ENCODE measurements at regions not wholly inside any gene's neighbourhood (a gene's known extent, or its start where the extent isn't known, plus 50 kb on each side); places are given as distances from the start of the nearest gene placed in this dataset.

GRCh38 chr4:155079871-155080270 is 128.6 kb upstream of the NPY2R start:
- Histone ChIP-seq H3K4me3 (ENCODE audit: low read depth, low read length) (no peak overlapping the region; the same call in 1 of the 2 replicates), H3K4me1 (ENCODE audit: control insufficient read depth, insufficient read depth, low read length, unreplicated experiment) (peaks cover 24% of the 10 kb centered on the region), H3K36me3 (ENCODE audit: insufficient read depth, low read length) (no peaks in the 10 kb centered on the region), H3K79me2 (ENCODE audit: control insufficient read depth, insufficient read depth, low read length, unreplicated experiment) (no peaks in the 10 kb centered on the region), H3K27ac (ENCODE audit: low read depth, low read length) (peak overlapping the region; percentile 44), H2AFZ (ENCODE audit: low read length, unreplicated experiment) (peak overlapping the region; percentile 27), H3K27me3 (ENCODE audit: insufficient read depth, low read length) (no peaks in the 10 kb centered on the region)

- no peaks in the 10 kb centered on the region for H3K36me3 ChIP-seq (ENCODE audit: insufficient read depth, low read length)
- H3K79me2 ChIP-seq (ENCODE audit: control insufficient read depth, insufficient read depth, low read length, unreplicated experiment), result no peaks in the 10 kb centered on the region
- H2AFZ ChIP-seq (ENCODE audit: low read length, unreplicated experiment), result no peak overlapping the region
- no peak overlapping the region for H3K27ac ChIP-seq (ENCODE audit: low read depth, low read length)
- H3K4me1 ChIP-seq (ENCODE audit: control insufficient read depth, insufficient read depth, low read length, unreplicated experiment), result peaks cover 34% of the 10 kb centered on the region
- H3K4me3 ChIP-seq (ENCODE audit: low read depth, low read length), result no peak overlapping the region
- H3K27me3 ChIP-seq (ENCODE audit: insufficient read depth, low read length), result no peaks in the 10 kb centered on the region
Measured at GRCh38 chr4:155081222-155081621, 127.2 kb upstream of the NPY2R start.

DNA sequence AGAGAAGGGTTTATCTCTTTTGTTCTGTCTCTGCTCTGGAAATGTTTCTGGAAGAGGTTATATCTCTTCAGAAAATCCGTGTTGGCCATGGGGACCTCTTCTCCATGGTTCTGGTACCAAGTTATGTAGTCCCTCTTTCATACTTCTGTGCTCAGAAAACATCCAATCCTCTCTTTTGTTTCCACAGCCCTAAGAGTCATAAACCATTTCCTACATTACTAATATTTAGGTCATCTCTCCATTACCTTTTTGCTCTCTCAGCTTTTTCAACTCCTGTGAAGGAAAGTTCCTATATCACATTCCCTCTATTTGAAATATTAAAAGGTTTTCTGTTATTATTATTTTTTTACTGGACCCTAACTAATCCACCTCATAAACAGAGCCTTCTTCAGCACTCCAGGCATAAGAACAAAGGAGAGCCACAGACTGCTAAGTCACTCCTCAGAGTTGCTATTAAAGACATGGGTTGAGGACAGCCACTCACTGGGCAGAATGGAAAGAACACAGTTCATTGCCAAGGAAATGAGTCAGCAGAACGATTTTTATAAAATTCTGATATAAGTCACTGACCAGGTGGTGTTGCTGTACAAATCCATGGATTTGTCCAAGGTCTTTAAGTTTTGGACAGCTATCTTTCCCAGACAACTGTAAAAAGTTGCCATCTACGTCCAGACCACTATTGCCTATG is 122.4 kb upstream of the NPY2R start:
- Histone ChIP-seq H3K27ac (ENCODE audit: low read depth, low read length) (peak overlapping the region; percentile 34), H2AFZ (ENCODE audit: low read length, unreplicated experiment) (peak overlapping the region; percentile 35), H3K4me1 (ENCODE audit: control insufficient read depth, insufficient read depth, low read length, unreplicated experiment) (peaks cover 17% of the 10 kb centered on the region), H3K27me3 (ENCODE audit: insufficient read depth, low read length) (no peaks in the 10 kb centered on the region), H3K36me3 (ENCODE audit: insufficient read depth, low read length) (no peaks in the 10 kb centered on the region), H3K4me3 (ENCODE audit: low read depth, low read length) (no peak overlapping the region), H3K79me2 (ENCODE audit: control insufficient read depth, insufficient read depth, low read length, unreplicated experiment) (no peaks in the 10 kb centered on the region)

- Histone ChIP-seq H3K4me1 (ENCODE audit: control insufficient read depth, insufficient read depth, low read length, unreplicated experiment) (peaks cover 7% of the 10 kb centered on the region), H2AFZ (ENCODE audit: low read length, unreplicated experiment) (no peak overlapping the region), H3K36me3 (ENCODE audit: insufficient read depth, low read length) (no peaks in the 10 kb centered on the region), H3K27me3 (ENCODE audit: insufficient read depth, low read length) (no peaks in the 10 kb centered on the region), H3K79me2 (ENCODE audit: control insufficient read depth, insufficient read depth, low read length, unreplicated experiment) (no peaks in the 10 kb centered on the region), H3K4me3 (ENCODE audit: low read depth, low read length) (no peak overlapping the region), H3K27ac (ENCODE audit: low read depth, low read length) (no peak overlapping the region)
Measured at GRCh38 chr4:155094201-155094820, 114.1 kb upstream of the NPY2R start.

DNA sequence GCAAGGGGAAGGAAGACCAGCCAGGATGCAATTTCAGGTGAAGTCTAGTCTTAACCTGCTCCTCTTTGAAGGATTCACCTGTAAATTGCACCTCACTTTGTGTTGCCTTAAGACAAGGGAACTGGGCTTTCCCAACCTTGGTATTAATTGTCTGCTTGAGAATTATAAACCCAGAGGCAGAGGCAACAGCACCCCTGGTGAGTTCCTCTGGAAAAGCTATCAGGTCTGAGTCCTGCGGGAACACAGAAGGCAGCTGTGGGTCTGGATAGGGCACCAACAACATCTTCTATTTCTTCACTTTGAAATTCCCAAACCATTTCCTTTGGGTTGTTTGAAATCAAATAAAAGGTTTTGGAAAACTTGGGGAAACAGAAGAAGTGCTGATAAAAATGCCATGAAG is 109.2 kb upstream of the NPY2R start:
- Histone ChIP-seq H2AFZ (ENCODE audit: low read length, unreplicated experiment) (no peak overlapping the region), H3K27ac (ENCODE audit: low read depth, low read length) (no peak overlapping the region), H3K4me3 (ENCODE audit: low read depth, low read length) (no peak overlapping the region), H3K79me2 (ENCODE audit: control insufficient read depth, insufficient read depth, low read length, unreplicated experiment) (no peaks in the 10 kb centered on the region), H3K36me3 (ENCODE audit: insufficient read depth, low read length) (no peaks in the 10 kb centered on the region), H3K27me3 (ENCODE audit: insufficient read depth, low read length) (no peaks in the 10 kb centered on the region), H3K4me1 (ENCODE audit: control insufficient read depth, insufficient read depth, low read length, unreplicated experiment) (peaks cover 6% of the 10 kb centered on the region)

DNA sequence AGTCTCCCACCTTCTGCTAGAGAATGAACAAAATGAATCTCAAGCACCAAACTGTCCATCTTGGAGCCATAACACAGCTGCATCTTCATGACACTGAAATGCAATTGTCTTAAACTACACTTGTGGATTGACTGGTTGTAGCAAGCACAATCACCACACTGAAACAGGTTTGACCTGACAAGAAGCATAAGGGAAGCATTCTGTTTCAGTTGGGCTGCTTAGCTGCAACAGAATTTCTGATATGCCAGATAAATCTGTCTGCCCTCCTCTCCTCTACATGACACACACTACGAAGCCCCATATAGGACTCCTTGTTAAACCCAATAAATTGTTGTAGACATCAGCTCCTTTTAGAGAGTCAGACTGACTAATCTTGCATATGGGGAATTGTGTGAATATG is 101.8 kb upstream of the NPY2R start:
- Histone ChIP-seq H3K4me1 (ENCODE audit: control insufficient read depth, insufficient read depth, low read length, unreplicated experiment) (no peaks in the 10 kb centered on the region), H3K27me3 (ENCODE audit: insufficient read depth, low read length) (no peaks in the 10 kb centered on the region), H3K36me3 (ENCODE audit: insufficient read depth, low read length) (no peaks in the 10 kb centered on the region), H2AFZ (ENCODE audit: low read length, unreplicated experiment) (peak overlapping the region; percentile 48), H3K79me2 (ENCODE audit: control insufficient read depth, insufficient read depth, low read length, unreplicated experiment) (no peaks in the 10 kb centered on the region), H3K4me3 (ENCODE audit: low read depth, low read length) (no peak overlapping the region), H3K27ac (ENCODE audit: low read depth, low read length) (no peak overlapping the region)

DNA sequence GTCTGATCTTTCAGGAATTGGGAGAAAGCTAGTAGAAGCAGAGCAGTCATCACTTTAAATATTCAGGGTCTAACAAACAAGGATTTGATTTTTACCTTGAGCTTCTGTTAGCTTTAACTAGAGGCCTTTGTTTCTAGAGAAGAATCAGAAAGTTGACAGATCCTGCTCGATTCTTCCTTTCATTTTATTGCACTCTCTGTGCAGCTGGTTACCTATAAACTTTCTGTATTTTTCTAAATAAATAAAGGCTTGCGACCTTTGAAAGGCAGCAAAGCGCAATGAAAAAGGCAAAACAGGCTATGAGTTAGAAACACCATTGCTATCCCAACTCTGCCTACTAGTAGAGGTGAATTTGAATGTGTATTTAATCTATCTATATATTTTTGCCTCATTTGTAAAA is 101.4 kb upstream of the NPY2R start:
- no peaks in the 10 kb centered on the region for H3K27me3 ChIP-seq (ENCODE audit: insufficient read depth, low read length)
- no peak overlapping the region for H3K4me3 ChIP-seq (ENCODE audit: low read depth, low read length)
- H3K36me3 ChIP-seq (ENCODE audit: insufficient read depth, low read length), result no peaks in the 10 kb centered on the region
- no peaks in the 10 kb centered on the region for H3K79me2 ChIP-seq (ENCODE audit: control insufficient read depth, insufficient read depth, low read length, unreplicated experiment)
- H2AFZ ChIP-seq (ENCODE audit: low read length, unreplicated experiment), result peak overlapping the region; percentile 48
- H3K4me1 ChIP-seq (ENCODE audit: control insufficient read depth, insufficient read depth, low read length, unreplicated experiment), result no peaks in the 10 kb centered on the region
- no peak overlapping the region for H3K27ac ChIP-seq (ENCODE audit: low read depth, low read length)

DNA sequence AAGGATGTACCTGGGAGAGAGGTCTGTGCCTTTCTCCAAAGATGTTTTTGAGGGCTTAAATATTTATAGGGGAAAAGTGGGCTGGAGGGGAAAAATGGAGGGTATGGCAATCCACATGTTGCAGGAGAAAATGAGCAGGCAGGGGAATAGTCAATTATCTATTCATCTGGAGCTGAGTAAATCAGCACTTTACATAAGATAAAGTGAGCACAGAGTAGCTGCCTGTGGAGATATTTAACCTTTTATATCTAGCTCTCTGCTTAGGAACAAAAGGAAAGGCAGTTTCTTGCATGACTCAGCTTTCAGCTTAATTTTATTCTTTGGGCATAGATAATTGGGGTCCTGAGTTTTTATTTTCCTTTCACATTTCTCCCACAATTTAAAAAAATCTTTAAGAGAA is 93.6 kb upstream of the NPY2R start:
- Histone ChIP-seq H3K4me1 (ENCODE audit: control insufficient read depth, insufficient read depth, low read length, unreplicated experiment) (no peaks in the 10 kb centered on the region), H3K79me2 (ENCODE audit: control insufficient read depth, insufficient read depth, low read length, unreplicated experiment) (no peaks in the 10 kb centered on the region), H2AFZ (ENCODE audit: low read length, unreplicated experiment) (no peak overlapping the region), H3K27me3 (ENCODE audit: insufficient read depth, low read length) (no peaks in the 10 kb centered on the region), H3K4me3 (ENCODE audit: low read depth, low read length) (no peak overlapping the region), H3K27ac (ENCODE audit: low read depth, low read length) (no peak overlapping the region), H3K36me3 (ENCODE audit: insufficient read depth, low read length) (no peaks in the 10 kb centered on the region)

GRCh38 chr4:155119006-155119405 is 89.4 kb upstream of the NPY2R start:
- Histone ChIP-seq H3K4me3 (ENCODE audit: low read depth, low read length) (no peak overlapping the region), H3K36me3 (ENCODE audit: insufficient read depth, low read length) (no peaks in the 10 kb centered on the region), H2AFZ (ENCODE audit: low read length, unreplicated experiment) (no peak overlapping the region), H3K27me3 (ENCODE audit: insufficient read depth, low read length) (no peaks in the 10 kb centered on the region), H3K79me2 (ENCODE audit: control insufficient read depth, insufficient read depth, low read length, unreplicated experiment) (no peaks in the 10 kb centered on the region), H3K4me1 (ENCODE audit: control insufficient read depth, insufficient read depth, low read length, unreplicated experiment) (no peaks in the 10 kb centered on the region), H3K27ac (ENCODE audit: low read depth, low read length) (no peak overlapping the region)

DNA sequence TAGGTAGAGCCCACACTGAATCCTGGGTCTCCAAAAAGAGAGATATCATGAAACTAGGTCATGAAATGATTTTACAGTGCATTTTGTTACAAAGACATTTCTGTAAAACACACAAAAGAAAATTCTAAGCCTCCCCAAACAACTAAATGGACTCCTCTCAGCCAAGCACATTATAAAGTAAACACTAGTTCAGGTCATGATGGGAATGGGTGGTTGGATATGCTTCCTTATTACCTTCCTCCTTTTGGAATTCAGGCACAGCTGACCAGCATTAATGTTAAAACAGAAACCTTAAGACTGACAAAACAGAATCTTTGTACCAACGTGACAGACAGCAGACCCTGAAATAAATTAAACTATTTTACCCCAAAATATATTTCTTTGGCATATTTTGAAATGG is 87.9 kb upstream of the NPY2R start:
- no peaks in the 10 kb centered on the region for H3K79me2 ChIP-seq (ENCODE audit: control insufficient read depth, insufficient read depth, low read length, unreplicated experiment)
- no peak overlapping the region for H3K27ac ChIP-seq (ENCODE audit: low read depth, low read length)
- H3K27me3 ChIP-seq (ENCODE audit: insufficient read depth, low read length), result no peaks in the 10 kb centered on the region
- no peaks in the 10 kb centered on the region for H3K36me3 ChIP-seq (ENCODE audit: insufficient read depth, low read length)
- peak overlapping the region; percentile 8 for H2AFZ ChIP-seq (ENCODE audit: low read length, unreplicated experiment)
- no peak overlapping the region for H3K4me3 ChIP-seq (ENCODE audit: low read depth, low read length)
- no peaks in the 10 kb centered on the region for H3K4me1 ChIP-seq (ENCODE audit: control insufficient read depth, insufficient read depth, low read length, unreplicated experiment)

DNA sequence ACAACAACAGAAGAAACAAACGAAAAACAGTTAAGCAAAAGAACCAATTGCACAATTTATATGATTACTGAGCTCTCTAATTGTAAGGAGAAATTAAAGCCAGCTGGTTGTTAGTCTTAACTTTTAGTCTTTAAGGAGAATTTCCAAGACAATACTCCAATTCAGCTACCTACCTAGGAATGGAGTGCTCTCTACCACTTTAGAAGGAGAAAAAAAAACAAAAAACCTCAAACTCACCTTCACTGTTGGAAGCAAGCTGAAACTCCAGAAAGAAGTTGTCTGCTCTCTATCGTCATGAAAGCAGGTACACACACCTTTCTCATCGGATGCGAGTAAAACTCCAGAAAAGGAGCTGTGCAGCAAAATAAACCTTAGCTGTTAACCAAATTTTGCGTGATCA is 86.1 kb upstream of the NPY2R start:
- H3K27ac ChIP-seq (ENCODE audit: low read depth, low read length), result no peak overlapping the region
- no peak overlapping the region for H3K4me3 ChIP-seq (ENCODE audit: low read depth, low read length)

More for the DNA sequence above, 86.1 kb upstream of the NPY2R start:
- no peaks in the 10 kb centered on the region for H3K4me1 ChIP-seq (ENCODE audit: control insufficient read depth, insufficient read depth, low read length, unreplicated experiment)
- H2AFZ ChIP-seq (ENCODE audit: low read length, unreplicated experiment), result no peak overlapping the region
- no peaks in the 10 kb centered on the region for H3K36me3 ChIP-seq (ENCODE audit: insufficient read depth, low read length)
- no peaks in the 10 kb centered on the region for H3K79me2 ChIP-seq (ENCODE audit: control insufficient read depth, insufficient read depth, low read length, unreplicated experiment)
- H3K27me3 ChIP-seq (ENCODE audit: insufficient read depth, low read length), result no peaks in the 10 kb centered on the region

Data from ACC112 (cell line).